ENCODE measurements at regions not wholly inside any gene's neighbourhood (a gene's known extent, or its start where the extent isn't known, plus 50 kb on each side); places are given as distances from the start of the nearest gene placed in this dataset.

GRCh38 chr4:152245680-152246079 is 290.2 kb downstream of the FBXW7 start:
- Mint-ChIP-seq H3K9me3 (no peaks in the 10 kb centered on the region), H3K36me3 (peaks cover 4% of the 10 kb centered on the region), H3K4me3 (no peak overlapping the region), H3K27ac (no peak overlapping the region), H3K27me3 (peaks cover 19% of the 10 kb centered on the region), H3K4me1 (peaks cover 0 to 4% (median 0%) of the 10 kb centered on the region in 3 donors)

GRCh38 chr4:152244659-152245058 is 291.2 kb downstream of the FBXW7 start:
- H3K4me1 Mint-ChIP-seq, result peaks cover 0 to 4% (median 0%) of the 10 kb centered on the region in 3 donors
- H3K36me3 Mint-ChIP-seq, result peaks cover 4% of the 10 kb centered on the region
- H3K27me3 Mint-ChIP-seq, result peaks cover 19% of the 10 kb centered on the region
- H3K27ac Mint-ChIP-seq, result no peak overlapping the region
- H3K4me3 Mint-ChIP-seq, result no peak overlapping the region
- H3K9me3 Mint-ChIP-seq, result no peaks in the 10 kb centered on the region

- Mint-ChIP-seq H3K9me3 (no peaks in the 10 kb centered on the region), H3K4me1 (peaks cover 0 to 4% (median 0%) of the 10 kb centered on the region in 3 donors), H3K4me3 (no peak overlapping the region), H3K36me3 (peaks cover 4% of the 10 kb centered on the region), H3K27ac (peak overlapping the region in 1 of 3 donors; percentile 32), H3K27me3 (peaks cover 19% of the 10 kb centered on the region)
Observed at GRCh38 chr4:152243896-152244595, 291.8 kb downstream of the FBXW7 start.

- no peak overlapping the region for H3K27ac Mint-ChIP-seq
- H3K4me1 Mint-ChIP-seq, result peaks cover 0 to 4% (median 0%) of the 10 kb centered on the region in 3 donors
- peaks cover 4% of the 10 kb centered on the region for H3K36me3 Mint-ChIP-seq
- peaks cover 0 to 2% (median 0%) of the 10 kb centered on the region in 3 donors for H3K9me3 Mint-ChIP-seq
- H3K4me3 Mint-ChIP-seq, result no peak overlapping the region
- peaks cover 19% of the 10 kb centered on the region for H3K27me3 Mint-ChIP-seq
Observed at GRCh38 chr4:152243206-152243605, 292.7 kb downstream of the FBXW7 start.

GRCh38 chr4:152240232-152240631 is 295.7 kb downstream of the FBXW7 start:
- H3K9me3 Mint-ChIP-seq, result peaks cover 0 to 2% (median 0%) of the 10 kb centered on the region in 3 donors
- no peak overlapping the region for H3K27ac Mint-ChIP-seq
- peaks cover 5% of the 10 kb centered on the region for H3K36me3 Mint-ChIP-seq
- H3K4me1 Mint-ChIP-seq, result peaks cover 0 to 4% (median 0%) of the 10 kb centered on the region in 3 donors
- H3K4me3 Mint-ChIP-seq, result no peak overlapping the region
- H3K27me3 Mint-ChIP-seq, result peaks cover 15% of the 10 kb centered on the region

- H3K36me3 Mint-ChIP-seq, result peaks cover 4% of the 10 kb centered on the region
- H3K27ac Mint-ChIP-seq, result no peak overlapping the region
- H3K9me3 Mint-ChIP-seq, result peaks cover 0 to 2% (median 0%) of the 10 kb centered on the region in 3 donors
- H3K4me1 Mint-ChIP-seq, result peaks cover 0 to 3% (median 0%) of the 10 kb centered on the region in 3 donors
- peaks cover 12% of the 10 kb centered on the region for H3K27me3 Mint-ChIP-seq
- H3K4me3 Mint-ChIP-seq, result no peak overlapping the region
Observed at GRCh38 chr4:152239216-152239615, 296.7 kb downstream of the FBXW7 start.

GRCh38 chr4:152236519-152237056 is 299.3 kb downstream of the FBXW7 start:
- peaks cover 0 to 2% (median 2%) of the 10 kb centered on the region in 3 donors for H3K9me3 Mint-ChIP-seq

GRCh38 chr4:152235718-152236117 is 300.2 kb downstream of the FBXW7 start:
- Mint-ChIP-seq H3K4me3 (no peak overlapping the region), H3K4me1 (no peaks in the 10 kb centered on the region), H3K36me3 (peaks cover 1% of the 10 kb centered on the region), H3K9me3 (peaks cover 0 to 2% (median 2%) of the 10 kb centered on the region in 3 donors), H3K27ac (no peak overlapping the region), H3K27me3 (peaks cover 8% of the 10 kb centered on the region)

More at GRCh38 chr4:152236519-152237056, 299.3 kb downstream of the FBXW7 start:
- H3K4me3 Mint-ChIP-seq, result no peak overlapping the region
- H3K36me3 Mint-ChIP-seq, result peaks cover 4% of the 10 kb centered on the region
- H3K27me3 Mint-ChIP-seq, result peaks cover 8% of the 10 kb centered on the region
- no peaks in the 10 kb centered on the region for H3K4me1 Mint-ChIP-seq
- H3K27ac Mint-ChIP-seq, result peak overlapping the region in 1 of 3 donors; percentile 47

- Mint-ChIP-seq H3K27me3 (peaks cover 11% of the 10 kb centered on the region), H3K9me3 (peaks cover 0 to 2% (median 2%) of the 10 kb centered on the region in 3 donors), H3K4me3 (no peak overlapping the region), H3K4me1 (no peaks in the 10 kb centered on the region), H3K27ac (no peak overlapping the region), H3K36me3 (peaks cover 1% of the 10 kb centered on the region)
Observed at GRCh38 chr4:152234571-152234970, 301.3 kb downstream of the FBXW7 start.

GRCh38 chr4:152232271-152232670 is 303.6 kb downstream of the FBXW7 start:
- peaks cover 0 to 2% (median 0%) of the 10 kb centered on the region in 3 donors for H3K9me3 Mint-ChIP-seq
- H3K36me3 Mint-ChIP-seq, result peaks cover 1% of the 10 kb centered on the region

GRCh38 chr4:152229782-152230289 is 306.1 kb downstream of the FBXW7 start:
- peaks cover 0 to 2% (median 0%) of the 10 kb centered on the region in 3 donors for H3K9me3 Mint-ChIP-seq
- no peak overlapping the region for H3K4me3 Mint-ChIP-seq
- no peaks in the 10 kb centered on the region for H3K4me1 Mint-ChIP-seq
- no peaks in the 10 kb centered on the region for H3K36me3 Mint-ChIP-seq
- H3K27ac Mint-ChIP-seq, result no peak overlapping the region
- peaks cover 14% of the 10 kb centered on the region for H3K27me3 Mint-ChIP-seq

More at GRCh38 chr4:152232271-152232670, 303.6 kb downstream of the FBXW7 start:
- no peak overlapping the region for H3K27ac Mint-ChIP-seq
- H3K4me3 Mint-ChIP-seq, result no peak overlapping the region
- H3K4me1 Mint-ChIP-seq, result no peaks in the 10 kb centered on the region
- H3K27me3 Mint-ChIP-seq, result peaks cover 18% of the 10 kb centered on the region

- Mint-ChIP-seq H3K4me1 (no peaks in the 10 kb centered on the region), H3K27me3 (peaks cover 10% of the 10 kb centered on the region)
Observed at GRCh38 chr4:152225680-152226079, 310.2 kb downstream of the FBXW7 start.

GRCh38 chr4:152224721-152225420 is 311.0 kb downstream of the FBXW7 start:
- Mint-ChIP-seq H3K27me3 (peaks cover 8% of the 10 kb centered on the region), H3K9me3 (no peaks in the 10 kb centered on the region), H3K4me1 (no peaks in the 10 kb centered on the region), H3K4me3 (no peak overlapping the region), H3K27ac (no peak overlapping the region), H3K36me3 (no peaks in the 10 kb centered on the region)

More at GRCh38 chr4:152225680-152226079, 310.2 kb downstream of the FBXW7 start:
- H3K4me3 Mint-ChIP-seq, result no peak overlapping the region
- H3K36me3 Mint-ChIP-seq, result no peaks in the 10 kb centered on the region
- H3K9me3 Mint-ChIP-seq, result no peaks in the 10 kb centered on the region
- H3K27ac Mint-ChIP-seq, result no peak overlapping the region

- Mint-ChIP-seq H3K4me1 (no peaks in the 10 kb centered on the region), H3K9me3 (no peaks in the 10 kb centered on the region), H3K27me3 (peaks cover 7% of the 10 kb centered on the region), H3K27ac (no peak overlapping the region), H3K4me3 (no peak overlapping the region), H3K36me3 (no peaks in the 10 kb centered on the region)
Observed at GRCh38 chr4:152224223-152224622, 311.7 kb downstream of the FBXW7 start.

- Mint-ChIP-seq H3K4me1 (no peaks in the 10 kb centered on the region), H3K27ac (no peak overlapping the region), H3K36me3 (no peaks in the 10 kb centered on the region), H3K4me3 (no peak overlapping the region), H3K9me3 (no peaks in the 10 kb centered on the region), H3K27me3 (peaks cover 7% of the 10 kb centered on the region)
Observed at GRCh38 chr4:152223600-152223999, 312.3 kb downstream of the FBXW7 start.
